Ovary (tissue), 7 donors: ENCODE measurements at regions not wholly inside any gene's neighbourhood (a gene's known extent, or its start where the extent isn't known, plus 50 kb on each side); places are given as distances from the start of the nearest gene placed in this dataset.

Experiments used
- DNase-seq, 5 donors: peaks; one replicate each; pipeline ENCODE4 v3.0.0-alpha.2; 2019 to 2020
- H3K27ac ChIP-seq, 2 donors: fragments of 200-600 bp; one replicate each; pipeline versions ENCODE4 v1.5.1 to v1.8.0; 2019 to 2022
- H3K27me3 ChIP-seq: fragments of 200-600 bp; one replicate; pipeline ENCODE4 v1.8.0; 2022
- H3K36me3 ChIP-seq: fragments of 200-600 bp; sonication (generic); one replicate; pipeline ENCODE4 v1.5.1; 2019
- H3K4me1 ChIP-seq: one replicate; pipeline ENCODE4 v1.8.1; 2013; ENCODE audit warnings: mild to moderate bottlenecking, moderate library complexity; ENCODE audit not compliant: insufficient read depth
- H3K4me3 ChIP-seq: fragments of 200-600 bp; sonication (generic); one replicate; pipeline ENCODE4 v1.5.1; 2017
- H3K9me3 ChIP-seq, 2 donors: fragments of 200-600 bp in 1 of 2; sonication (generic) in 1 of 2; one replicate each; pipeline versions ENCODE4 v1.5.1 to v1.8.1; 2013 to 2019; ENCODE audit warnings: mild to moderate bottlenecking in 1 of 2, moderate library complexity in 1 of 2
- EP300 ChIP-seq: sonication (generic); formaldehyde crosslinking; IDR thresholded peaks from one replicate; pipeline ENCODE4 v1.6.1; 2017; ENCODE audit warnings: antibody characterized with exemption
- POLR2A ChIP-seq: fragments of 450-650 bp; IDR thresholded peaks from one replicate; pipeline ENCODE4 v1.6.1; 2017; ENCODE audit warnings: antibody characterized with exemption, mild to moderate bottlenecking, moderate library complexity
- WGBS, 3 donors: extraction: QIAGEN DNeasy Blood & Tissue Kit in 1 of 3; methylation state at CpG; one replicate each; pipeline versions ENCODE4 v1.1.5 to v1.1.7; 2013 to 2017; 5-methylcytosine and 5-hydroxymethylcytosine counted together
- intact Hi-C, 4 donors: fragments of 100-400 bp; cut with DNase I; formaldehyde crosslinking; loops; one replicate each; pipeline versions ENCODE4 v1.11.0 to v1.15.1; 2022 to 2023
- TF ChIP-seq, protein P1 (sequence below), 3 donors: fragments of 450-650 bp in 2 of 3; fragments of 200-600 bp in 1 of 3; IDR thresholded peaks; one replicate each; pipeline versions ENCODE4 v1.5.1 to v1.8.0; 2016 to 2022; ENCODE audit warnings: antibody characterized with exemption in 3 of 3, mild to moderate bottlenecking in 1 of 3
- donor health status: DM: no; HTN: no; CAD: no; lungs with moderate emphysema.
- donor health status: DM: no; HTN: no; CAD: no.
- donor health status: Bipolar disorder and iron deficiency.
- donor health status: DM: no; HTN: no; CAD: no.
- donor health status: DM: yes; HTN: yes; CAD: no.

DNA sequence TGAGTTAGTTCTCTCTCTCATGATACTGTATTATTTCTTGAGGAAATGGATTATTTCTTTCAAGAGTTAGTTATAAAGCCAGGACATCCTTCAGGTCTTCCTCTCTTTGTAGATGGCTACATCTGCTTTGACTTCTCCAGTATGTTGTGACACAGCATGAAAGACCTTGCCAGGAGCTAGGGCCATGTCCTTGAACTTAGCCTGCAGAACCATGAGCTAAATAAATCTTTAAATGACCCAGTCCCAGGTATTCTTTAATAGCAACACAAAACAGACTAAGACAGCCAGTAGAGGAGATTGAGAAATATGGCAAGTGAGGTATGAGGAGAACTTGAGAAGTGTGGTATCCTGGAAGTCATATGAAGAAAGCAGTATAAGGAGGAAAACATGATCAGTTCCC lies 214.9 kb upstream of the PPP1R3A start:
- Histone ChIP-seq H3K27ac (no peak overlapping the region), H3K4me3 (no peak overlapping the region), H3K36me3 (no peaks in the 10 kb centered on the region), H3K4me1 (no peaks in the 10 kb centered on the region), H3K9me3 (no peaks in the 10 kb centered on the region), H3K27me3 (no peaks in the 10 kb centered on the region)
- no peak for DNase-seq
- intact Hi-C loops: no loop called here
- TF ChIP-seq EP300 (no peak), POLR2A (no peak)
- TF ChIP-seq, protein P1, sequence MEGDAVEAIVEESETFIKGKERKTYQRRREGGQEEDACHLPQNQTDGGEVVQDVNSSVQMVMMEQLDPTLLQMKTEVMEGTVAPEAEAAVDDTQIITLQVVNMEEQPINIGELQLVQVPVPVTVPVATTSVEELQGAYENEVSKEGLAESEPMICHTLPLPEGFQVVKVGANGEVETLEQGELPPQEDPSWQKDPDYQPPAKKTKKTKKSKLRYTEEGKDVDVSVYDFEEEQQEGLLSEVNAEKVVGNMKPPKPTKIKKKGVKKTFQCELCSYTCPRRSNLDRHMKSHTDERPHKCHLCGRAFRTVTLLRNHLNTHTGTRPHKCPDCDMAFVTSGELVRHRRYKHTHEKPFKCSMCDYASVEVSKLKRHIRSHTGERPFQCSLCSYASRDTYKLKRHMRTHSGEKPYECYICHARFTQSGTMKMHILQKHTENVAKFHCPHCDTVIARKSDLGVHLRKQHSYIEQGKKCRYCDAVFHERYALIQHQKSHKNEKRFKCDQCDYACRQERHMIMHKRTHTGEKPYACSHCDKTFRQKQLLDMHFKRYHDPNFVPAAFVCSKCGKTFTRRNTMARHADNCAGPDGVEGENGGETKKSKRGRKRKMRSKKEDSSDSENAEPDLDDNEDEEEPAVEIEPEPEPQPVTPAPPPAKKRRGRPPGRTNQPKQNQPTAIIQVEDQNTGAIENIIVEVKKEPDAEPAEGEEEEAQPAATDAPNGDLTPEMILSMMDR (IDR thresholded peaks at IDR 0.05): no peak

- H3K27ac ChIP-seq: no peak overlapping the region
- H3K9me3 ChIP-seq: no peaks in the 10 kb centered on the region
- H3K36me3 ChIP-seq: no peaks in the 10 kb centered on the region
- no peaks in the 10 kb centered on the region for H3K4me1 ChIP-seq
- WGBS, 3 donors: 21 to 42% (median 21%) methylated on average over 3 of the region's 3 CpGs
- DNase-seq: no peak
- no peaks in the 10 kb centered on the region for H3K27me3 ChIP-seq
- no peak overlapping the region for H3K4me3 ChIP-seq
- intact Hi-C loops: no loop called here
- TF ChIP-seq EP300: no peak
- TF ChIP-seq, protein P1 (IDR thresholded peaks at IDR 0.05): no peak
- TF ChIP-seq POLR2A: no peak
Observed at GRCh38 chr7:114130866-114131265, 212.1 kb upstream of the PPP1R3A start.

DNA sequence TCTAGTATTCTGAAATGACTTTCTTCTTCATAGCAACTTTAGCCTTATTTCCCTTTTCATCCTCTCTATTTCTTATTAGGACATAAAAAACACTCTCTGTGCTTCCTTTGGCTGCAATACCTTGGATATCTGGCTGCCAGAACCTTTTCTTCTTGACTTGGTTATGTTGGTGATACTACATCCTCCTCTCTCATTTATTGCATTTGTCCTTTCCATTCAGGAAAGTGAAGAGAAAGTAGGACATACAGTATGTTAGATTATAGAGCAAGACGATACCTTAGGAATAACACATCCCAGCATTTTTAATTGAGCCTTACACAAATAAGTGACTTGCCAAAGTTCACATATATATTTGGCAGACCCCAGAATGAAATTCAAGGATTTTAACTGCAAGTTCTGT lies 210.1 kb upstream of the PPP1R3A start:
- no peak overlapping the region for H3K4me3 ChIP-seq
- intact Hi-C loops: no loop called here
- TF ChIP-seq EP300: no peak
- no peak for TF ChIP-seq POLR2A
- TF ChIP-seq, protein P1 (IDR thresholded peaks at IDR 0.05): no peak
- H3K27ac ChIP-seq: no peak overlapping the region
- H3K36me3 ChIP-seq: no peaks in the 10 kb centered on the region
- DNase-seq: no peak
- 93 to 97% (median 95%) methylated on average over 1 of the region's 1 CpG for WGBS, 3 donors
- H3K4me1 ChIP-seq: no peaks in the 10 kb centered on the region
- no peaks in the 10 kb centered on the region for H3K27me3 ChIP-seq
- H3K9me3 ChIP-seq: no peaks in the 10 kb centered on the region

GRCh38 chr7:114126095-114126494 lies 207.3 kb upstream of the PPP1R3A start:
- H3K27me3 ChIP-seq: no peaks in the 10 kb centered on the region
- intact Hi-C loops: no loop called here
- no peaks in the 10 kb centered on the region for H3K36me3 ChIP-seq
- H3K9me3 ChIP-seq: no peaks in the 10 kb centered on the region
- no peaks in the 10 kb centered on the region for H3K4me1 ChIP-seq
- TF ChIP-seq EP300 (no peak), POLR2A (no peak)
- TF ChIP-seq, protein P1 (IDR thresholded peaks at IDR 0.05): no peak
- no peak overlapping the region for H3K4me3 ChIP-seq
- no peak overlapping the region for H3K27ac ChIP-seq
- no peak for DNase-seq

DNA sequence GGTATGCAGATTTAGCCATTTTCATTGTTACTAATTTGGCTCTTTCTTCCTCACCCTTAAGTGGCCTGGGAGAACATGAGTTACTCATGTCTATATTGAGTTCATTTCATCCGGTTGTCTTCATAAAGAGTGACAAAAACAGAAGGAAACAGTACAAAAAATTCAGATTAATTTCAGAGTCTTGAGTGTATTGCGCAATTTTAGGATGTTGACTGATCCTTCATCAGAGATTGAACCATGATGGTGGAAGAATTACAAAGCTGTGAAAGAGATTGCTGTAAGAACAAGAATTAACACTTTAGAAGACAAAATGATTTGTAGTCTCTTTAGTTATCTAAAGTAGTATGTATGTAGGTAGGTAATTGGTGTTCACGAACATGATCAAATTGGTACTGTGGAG lies 194.0 kb upstream of the PPP1R3A start:
- Histone ChIP-seq H3K4me3 (no peak overlapping the region), H3K36me3 (no peaks in the 10 kb centered on the region), H3K27ac (no peak overlapping the region), H3K9me3 (no peaks in the 10 kb centered on the region), H3K4me1 (no peaks in the 10 kb centered on the region), H3K27me3 (no peaks in the 10 kb centered on the region)
- intact Hi-C loops: no loop called here
- DNase-seq: no peak
- no peak for TF ChIP-seq EP300
- TF ChIP-seq, protein P1 (IDR thresholded peaks at IDR 0.05): no peak
- TF ChIP-seq POLR2A: no peak
- 60 to 78% (median 78%) methylated on average over 3 of the region's 3 CpGs for WGBS, 3 donors
